Hematopoietic multipotent progenitor cell treated with erythropoietin and hydrocortisone succinate and interleukin-3 and kit ligand, for 15 days (in vitro differentiated cells): ENCODE measurements at regions not wholly inside any gene's neighbourhood (a gene's known extent, or its start where the extent isn't known, plus 50 kb on each side); places are given as distances from the start of the nearest gene placed in this dataset.
"Not testable (repeated sequence)": the region's sequence is repeated elsewhere in the genome, so short reads cannot be mapped to it uniquely, and the experiment has no call there.

ENCODE experiments used
- DNase-seq: peaks from one replicate; pipeline ENCODE4 v3.0.0-alpha.2; 2015; ENCODE audit warnings: low spot score

GRCh38 chr14:71799841-71800240, 132.4 kb upstream of the RGS6 start:
- DNase-seq = no peak

- DNase-seq = no peak
These were observed 131.4 kb upstream of the RGS6 start for GRCh38 chr14:71800878-71801277.

GRCh38 chr14:71803539-71804260, 128.5 kb upstream of the RGS6 start:
- DNase-seq = no peak

GRCh38 chr14:71804992-71805391, 127.2 kb upstream of the RGS6 start:
- no peak for DNase-seq

GRCh38 chr14:71807049-71807448, 125.2 kb upstream of the RGS6 start:
- not testable (repeated sequence) for DNase-seq

GRCh38 chr14:71810800-71811199, 121.4 kb upstream of the RGS6 start:
- not testable (repeated sequence) for DNase-seq

- no peak for DNase-seq
These were observed 119.5 kb upstream of the RGS6 start for GRCh38 chr14:71812693-71813092.

- DNase-seq = no peak
These were observed 117.1 kb upstream of the RGS6 start for GRCh38 chr14:71815110-71815509.

GRCh38 chr14:71824816-71825215, 107.4 kb upstream of the RGS6 start:
- no peak for DNase-seq

- no peak for DNase-seq
These were observed 98.8 kb upstream of the RGS6 start for GRCh38 chr14:71833476-71833875.

GRCh38 chr14:71834284-71835204, 97.7 kb upstream of the RGS6 start:
- no peak for DNase-seq

GRCh38 chr14:71852181-71852580, 80.0 kb upstream of the RGS6 start:
- no peak for DNase-seq

- DNase-seq = peak; percentile 48
These were observed 76.7 kb upstream of the RGS6 start for GRCh38 chr14:71855399-71856036.

- DNase-seq = no peak
These were observed 75.9 kb upstream of the RGS6 start for GRCh38 chr14:71856199-71856919.

GRCh38 chr14:71863049-71863448, 69.2 kb upstream of the RGS6 start:
- DNase-seq = no peak

GRCh38 chr14:71863766-71864165, 68.5 kb upstream of the RGS6 start:
- no peak for DNase-seq
